H1 (cell line): ENCODE measurements at regions not wholly inside any gene's neighbourhood (a gene's known extent, or its start where the extent isn't known, plus 50 kb on each side); places are given as distances from the start of the nearest gene placed in this dataset.

Source experiments
- CTCF ChIP-seq, 3 experiments: IDR thresholded peaks; 1 replicate in 2 of 3; 2 replicates in 1 of 3; pipeline versions ENCODE4 v1.5.1 to v1.6.1; 2011; ENCODE audit warnings: low read length in 3 of 3, mild to moderate bottlenecking in 3 of 3, inconsistent platforms in 2 of 3, low read depth in 1 of 3, moderate library complexity in 1 of 3; ENCODE audit not compliant: insufficient read depth in 1 of 3; ENCODE audit errors: control extremely low read depth in 1 of 3
- MAX ChIP-seq: IDR thresholded peaks from 2 replicates; pipeline ENCODE4 v1.6.1; 2012; ENCODE audit warnings: inconsistent platforms
- NRF1 ChIP-seq: IDR thresholded peaks from 2 replicates; pipeline ENCODE4 v1.6.1; 2011; ENCODE audit warnings: mild to moderate bottlenecking, low read depth, low read length, improper control_type of control experiment
- POLR2A ChIP-seq, 2 experiments: IDR thresholded peaks; 1 replicate in 1 of 2; 2 replicates in 1 of 2; pipeline ENCODE4 v1.6.1; 2011; ENCODE audit warnings: low read depth in 2 of 2, low read length in 2 of 2, mild to moderate bottlenecking in 2 of 2; ENCODE audit errors: control extremely low read depth in 1 of 2
- TAF1 ChIP-seq: IDR thresholded peaks from 2 replicates; pipeline ENCODE4 v1.6.1; 2011; ENCODE audit warnings: mild to moderate bottlenecking, low read depth, low read length

- TF ChIP-seq MAX (no peak), NRF1 (no peak), POLR2A (IDR thresholded peaks at IDR 0.05; ENCODE audit: control extremely low read depth in 1 of 2, low read depth in 2 of 2, low read length in 2 of 2) (no peak), CTCF (IDR thresholded peaks at IDR 0.05; ENCODE audit: control extremely low read depth in 1 of 3, insufficient read depth in 1 of 3, low read depth in 1 of 3, low read length in 3 of 3) (no peak), TAF1 (no peak)
Observed at GRCh38 chr13:78258304-78258703, 339.7 kb upstream of the EDNRB start.
